ENCODE measurements at regions not wholly inside any gene's neighbourhood (a gene's known extent, or its start where the extent isn't known, plus 50 kb on each side); places are given as distances from the start of the nearest gene placed in this dataset.

- Mint-ChIP-seq H3K27me3 (no peaks in the 10 kb centered on the region), H3K36me3 (ENCODE audit: low read depth) (no peaks in the 10 kb centered on the region), H3K4me1 (no peaks in the 10 kb centered on the region), H3K27ac (no peak overlapping the region), H3K9me3 (no peaks in the 10 kb centered on the region), H3K4me3 (no peak overlapping the region)
- DNase-seq, result no peak
- intact Hi-C loops (cut with micrococcal nuclease), result no loop called here
Observed at GRCh38 chrX:39829965-39830364, 267.8 kb downstream of the BCOR start.

GRCh38 chrX:39830414-39830813, 267.3 kb downstream of the BCOR start:
- no peaks in the 10 kb centered on the region for H3K4me1 Mint-ChIP-seq
- no peaks in the 10 kb centered on the region for H3K27me3 Mint-ChIP-seq
- no peaks in the 10 kb centered on the region for H3K36me3 Mint-ChIP-seq (ENCODE audit: low read depth)
- DNase-seq, result no peak
- no peak overlapping the region for H3K4me3 Mint-ChIP-seq
- intact Hi-C loops (cut with micrococcal nuclease), result no loop called here
- H3K9me3 Mint-ChIP-seq, result no peaks in the 10 kb centered on the region
- no peak overlapping the region for H3K27ac Mint-ChIP-seq

GRCh38 chrX:39832211-39832610, 265.5 kb downstream of the BCOR start:
- H3K27me3 Mint-ChIP-seq, result no peaks in the 10 kb centered on the region
- H3K4me1 Mint-ChIP-seq, result peaks cover 2% of the 10 kb centered on the region
- intact Hi-C loops (cut with micrococcal nuclease), result no loop called here
- no peak for DNase-seq
- H3K27ac Mint-ChIP-seq, result no peak overlapping the region
- no peaks in the 10 kb centered on the region for H3K9me3 Mint-ChIP-seq
- H3K4me3 Mint-ChIP-seq, result no peak overlapping the region
- no peaks in the 10 kb centered on the region for H3K36me3 Mint-ChIP-seq (ENCODE audit: low read depth)

- intact Hi-C loops (cut with micrococcal nuclease), result no loop called here
- Mint-ChIP-seq H3K36me3 (ENCODE audit: low read depth) (no peaks in the 10 kb centered on the region), H3K27ac (no peak overlapping the region)
Observed at GRCh38 chrX:39834600-39834999, 263.2 kb downstream of the BCOR start.

GRCh38 chrX:39835241-39835640, 262.5 kb downstream of the BCOR start:
- Mint-ChIP-seq H3K4me3 (no peak overlapping the region), H3K9me3 (no peaks in the 10 kb centered on the region), H3K36me3 (ENCODE audit: low read depth) (no peaks in the 10 kb centered on the region), H3K27me3 (no peaks in the 10 kb centered on the region), H3K27ac (no peak overlapping the region), H3K4me1 (peaks cover 2% of the 10 kb centered on the region)
- no peak for DNase-seq
- intact Hi-C loops (cut with micrococcal nuclease), result no loop called here

More at GRCh38 chrX:39834600-39834999, 263.2 kb downstream of the BCOR start:
- Mint-ChIP-seq H3K27me3 (no peaks in the 10 kb centered on the region), H3K4me1 (peaks cover 2% of the 10 kb centered on the region), H3K4me3 (no peak overlapping the region), H3K9me3 (no peaks in the 10 kb centered on the region)
- DNase-seq, result no peak

GRCh38 chrX:39835776-39836175, 262.0 kb downstream of the BCOR start:
- H3K4me1 Mint-ChIP-seq, result peaks cover 2% of the 10 kb centered on the region
- no peak overlapping the region for H3K4me3 Mint-ChIP-seq
- no peak for DNase-seq
- intact Hi-C loops (cut with micrococcal nuclease), result no loop called here
- H3K9me3 Mint-ChIP-seq, result no peaks in the 10 kb centered on the region
- no peak overlapping the region for H3K27ac Mint-ChIP-seq
- H3K27me3 Mint-ChIP-seq, result no peaks in the 10 kb centered on the region
- no peaks in the 10 kb centered on the region for H3K36me3 Mint-ChIP-seq (ENCODE audit: low read depth)

GRCh38 chrX:39836802-39837420, 260.8 kb downstream of the BCOR start:
- Mint-ChIP-seq H3K9me3 (no peaks in the 10 kb centered on the region), H3K4me1 (peaks cover 2% of the 10 kb centered on the region), H3K4me3 (no peak overlapping the region), H3K36me3 (ENCODE audit: low read depth) (no peaks in the 10 kb centered on the region), H3K27ac (no peak overlapping the region), H3K27me3 (no peaks in the 10 kb centered on the region)
- intact Hi-C loops (cut with micrococcal nuclease), result no loop called here
- DNase-seq, result no peak

- H3K4me1 Mint-ChIP-seq, result peaks cover 2% of the 10 kb centered on the region
- H3K9me3 Mint-ChIP-seq, result no peaks in the 10 kb centered on the region
- H3K27ac Mint-ChIP-seq, result no peak overlapping the region
- H3K27me3 Mint-ChIP-seq, result no peaks in the 10 kb centered on the region
- DNase-seq, result no peak
- H3K36me3 Mint-ChIP-seq (ENCODE audit: low read depth), result no peaks in the 10 kb centered on the region
- no peak overlapping the region for H3K4me3 Mint-ChIP-seq
- intact Hi-C loops (cut with micrococcal nuclease), result no loop called here
Observed at GRCh38 chrX:39837688-39838087, 260.1 kb downstream of the BCOR start.

- no peak for DNase-seq
- Mint-ChIP-seq H3K9me3 (no peaks in the 10 kb centered on the region), H3K27ac (no peak overlapping the region), H3K27me3 (no peaks in the 10 kb centered on the region), H3K4me1 (peaks cover 2% of the 10 kb centered on the region), H3K4me3 (no peak overlapping the region), H3K36me3 (ENCODE audit: low read depth) (no peaks in the 10 kb centered on the region)
- intact Hi-C loops (cut with micrococcal nuclease), result no loop called here
Observed at GRCh38 chrX:39839371-39839770, 258.4 kb downstream of the BCOR start.

GRCh38 chrX:39840133-39840532, 257.6 kb downstream of the BCOR start:
- no peak overlapping the region for H3K4me3 Mint-ChIP-seq
- no peak for DNase-seq
- no peak overlapping the region for H3K27ac Mint-ChIP-seq
- H3K27me3 Mint-ChIP-seq, result no peaks in the 10 kb centered on the region
- no peaks in the 10 kb centered on the region for H3K36me3 Mint-ChIP-seq (ENCODE audit: low read depth)
- intact Hi-C loops (cut with micrococcal nuclease), result no loop called here
- peaks cover 2% of the 10 kb centered on the region for H3K4me1 Mint-ChIP-seq
- H3K9me3 Mint-ChIP-seq, result no peaks in the 10 kb centered on the region

GRCh38 chrX:39840581-39841093, 257.1 kb downstream of the BCOR start:
- H3K27ac Mint-ChIP-seq, result no peak overlapping the region
- no peaks in the 10 kb centered on the region for H3K36me3 Mint-ChIP-seq (ENCODE audit: low read depth)
- H3K27me3 Mint-ChIP-seq, result no peaks in the 10 kb centered on the region
- no peaks in the 10 kb centered on the region for H3K9me3 Mint-ChIP-seq
- H3K4me1 Mint-ChIP-seq, result peaks cover 2% of the 10 kb centered on the region
- no peak for DNase-seq
- intact Hi-C loops (cut with micrococcal nuclease), result no loop called here
- H3K4me3 Mint-ChIP-seq, result no peak overlapping the region

- H3K27ac Mint-ChIP-seq, result no peak overlapping the region
- H3K4me1 Mint-ChIP-seq, result peaks cover 1% of the 10 kb centered on the region
- no peak overlapping the region for H3K4me3 Mint-ChIP-seq
- no peaks in the 10 kb centered on the region for H3K27me3 Mint-ChIP-seq
- DNase-seq, result no peak
- H3K36me3 Mint-ChIP-seq (ENCODE audit: low read depth), result no peaks in the 10 kb centered on the region
- intact Hi-C loops (cut with micrococcal nuclease), result no loop called here
- H3K9me3 Mint-ChIP-seq, result no peaks in the 10 kb centered on the region
Observed at GRCh38 chrX:39841604-39842003, 256.2 kb downstream of the BCOR start.

- no peaks in the 10 kb centered on the region for H3K4me1 Mint-ChIP-seq
- H3K36me3 Mint-ChIP-seq (ENCODE audit: low read depth), result no peaks in the 10 kb centered on the region
- intact Hi-C loops (cut with micrococcal nuclease), result no loop called here
Observed at GRCh38 chrX:39842281-39842973, 255.3 kb downstream of the BCOR start.

GRCh38 chrX:39843318-39843717, 254.4 kb downstream of the BCOR start:
- Mint-ChIP-seq H3K27me3 (no peaks in the 10 kb centered on the region), H3K4me3 (no peak overlapping the region), H3K4me1 (no peaks in the 10 kb centered on the region), H3K27ac (no peak overlapping the region), H3K36me3 (ENCODE audit: low read depth) (peaks cover 1% of the 10 kb centered on the region), H3K9me3 (no peaks in the 10 kb centered on the region)
- DNase-seq, result no peak
- intact Hi-C loops (cut with micrococcal nuclease), result no loop called here

More at GRCh38 chrX:39842281-39842973, 255.3 kb downstream of the BCOR start:
- Mint-ChIP-seq H3K27me3 (no peaks in the 10 kb centered on the region), H3K9me3 (no peaks in the 10 kb centered on the region), H3K4me3 (no peak overlapping the region), H3K27ac (no peak overlapping the region)
- no peak for DNase-seq
